ENCODE measurements at regions not wholly inside any gene's neighbourhood (a gene's known extent, or its start where the extent isn't known, plus 50 kb on each side); places are given as distances from the start of the nearest gene placed in this dataset.

DNA sequence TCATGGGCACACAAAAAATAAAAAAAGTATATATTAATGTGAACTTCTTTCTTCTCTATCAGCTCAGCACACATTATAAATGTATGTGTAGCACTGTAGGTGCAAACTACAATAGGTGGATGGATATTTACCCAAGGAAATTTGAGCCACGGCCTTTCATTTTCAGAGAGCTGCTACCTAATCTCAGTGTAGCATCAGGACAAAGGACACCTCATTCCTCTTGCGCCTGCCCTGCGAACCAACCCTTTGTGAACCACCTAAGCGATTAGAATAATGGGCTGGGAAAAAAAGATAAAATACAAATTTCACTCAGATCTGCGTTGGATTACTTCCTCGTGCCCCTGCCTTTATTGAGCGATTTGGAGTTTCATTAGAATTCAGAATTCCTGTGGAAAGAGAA is 263.2 kb downstream of the NR2F2 start:
- DNase-seq (no peak), ATAC-seq (ENCODE audit: low FRiP score in 2 of 2) (no peak)
- H3K36me3 ChIP-seq: no peaks in the 10 kb centered on the region
- H3K4me3 ChIP-seq: no peak overlapping the region
- no peaks in the 10 kb centered on the region for H3K27me3 ChIP-seq
- H3K4me1 ChIP-seq: no peaks in the 10 kb centered on the region
- H3K27ac ChIP-seq: no peak overlapping the region
- no peaks in the 10 kb centered on the region for H3K9me3 ChIP-seq
- TF ChIP-seq POLR2A (IDR thresholded peaks at IDR 0.05) (no peak), POLR2AphosphoS5 (IDR thresholded peaks at IDR 0.05) (no peak), CTCF (IDR thresholded peaks at IDR 0.05) (no peak), EP300 (IDR thresholded peaks at IDR 0.05) (no peak)
- WGBS, 2 donors: 40 to 41% methylated on average over 7 of the region's 7 CpGs

DNA sequence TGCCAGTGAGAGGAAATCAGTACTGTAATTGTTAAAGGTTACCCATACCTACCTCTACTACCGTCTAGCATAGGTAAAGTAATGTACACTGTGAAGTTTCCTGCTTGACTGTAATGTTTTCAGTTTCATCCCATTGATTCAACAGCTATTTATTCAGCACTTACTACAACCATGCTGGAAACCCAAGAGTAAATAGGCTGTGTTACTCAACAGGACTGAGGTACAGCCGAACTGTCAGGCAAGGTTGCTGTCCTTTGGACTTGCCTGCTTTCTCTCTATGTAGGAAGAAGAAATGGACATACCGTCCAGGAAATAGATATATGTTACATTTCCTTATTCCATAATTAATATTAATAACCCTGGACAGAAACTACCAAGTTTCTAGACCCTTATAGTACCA is 265.5 kb downstream of the NR2F2 start:
- Histone ChIP-seq H3K9me3 (no peaks in the 10 kb centered on the region), H3K4me1 (no peaks in the 10 kb centered on the region), H3K27ac (no peak overlapping the region), H3K27me3 (no peaks in the 10 kb centered on the region), H3K36me3 (no peaks in the 10 kb centered on the region), H3K4me3 (no peak overlapping the region)
- ATAC-seq (ENCODE audit: low FRiP score in 2 of 2): no peak
- no peak for DNase-seq
- WGBS, 2 donors: 68 to 74% methylated on average over 3 of the region's 3 CpGs
- TF ChIP-seq CTCF (IDR thresholded peaks at IDR 0.05) (no peak), POLR2A (IDR thresholded peaks at IDR 0.05) (no peak), POLR2AphosphoS5 (IDR thresholded peaks at IDR 0.05) (no peak), EP300 (IDR thresholded peaks at IDR 0.05) (no peak)

DNA sequence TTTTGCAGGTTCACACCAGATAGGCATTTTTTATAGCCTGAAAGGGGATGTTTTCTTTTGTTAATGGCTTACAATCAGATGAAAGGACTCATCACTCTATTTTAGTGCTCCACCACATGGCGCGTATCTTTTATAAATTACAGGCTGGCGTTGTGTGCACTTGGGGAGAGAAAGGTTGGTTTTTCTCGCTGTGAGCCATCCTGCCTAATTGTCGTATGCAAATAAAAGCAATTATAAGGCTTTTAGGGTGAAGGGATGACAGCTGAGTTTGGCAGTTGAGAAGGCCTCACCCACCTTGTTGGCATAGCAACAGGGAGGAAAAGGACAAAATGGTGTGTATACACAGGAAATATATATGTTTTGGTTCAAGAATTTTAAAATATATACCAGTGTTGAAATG is 268.0 kb downstream of the NR2F2 start:
- Histone ChIP-seq H3K27ac (no peak overlapping the region), H3K4me3 (no peak overlapping the region), H3K36me3 (no peaks in the 10 kb centered on the region), H3K9me3 (no peaks in the 10 kb centered on the region), H3K4me1 (no peaks in the 10 kb centered on the region), H3K27me3 (no peaks in the 10 kb centered on the region)
- ATAC-seq (ENCODE audit: low FRiP score in 2 of 2): no peak
- no peak for DNase-seq
- 81 to 87% methylated on average over 5 of the region's 5 CpGs for WGBS, 2 donors
- TF ChIP-seq POLR2AphosphoS5 (IDR thresholded peaks at IDR 0.05) (no peak), POLR2A (IDR thresholded peaks at IDR 0.05) (no peak), CTCF (IDR thresholded peaks at IDR 0.05) (no peak), EP300 (IDR thresholded peaks at IDR 0.05) (no peak)

- H3K36me3 ChIP-seq: no peaks in the 10 kb centered on the region
- no peaks in the 10 kb centered on the region for H3K9me3 ChIP-seq
- no peak for ATAC-seq (ENCODE audit: low FRiP score in 2 of 2)
- H3K27ac ChIP-seq: no peak overlapping the region
- H3K27me3 ChIP-seq: no peaks in the 10 kb centered on the region
- no peak for TF ChIP-seq POLR2A (IDR thresholded peaks at IDR 0.05)
- TF ChIP-seq EP300 (IDR thresholded peaks at IDR 0.05): no peak
- TF ChIP-seq POLR2AphosphoS5 (IDR thresholded peaks at IDR 0.05): no peak
- TF ChIP-seq CTCF (IDR thresholded peaks at IDR 0.05): no peak
- no peaks in the 10 kb centered on the region for H3K4me1 ChIP-seq
- no peak overlapping the region for H3K4me3 ChIP-seq
- 81 to 82% methylated on average over 3 of the region's 3 CpGs for WGBS, 2 donors
- DNase-seq: no peak
Observed at GRCh38 chr15:96599268-96599667, 268.8 kb downstream of the NR2F2 start.

DNA sequence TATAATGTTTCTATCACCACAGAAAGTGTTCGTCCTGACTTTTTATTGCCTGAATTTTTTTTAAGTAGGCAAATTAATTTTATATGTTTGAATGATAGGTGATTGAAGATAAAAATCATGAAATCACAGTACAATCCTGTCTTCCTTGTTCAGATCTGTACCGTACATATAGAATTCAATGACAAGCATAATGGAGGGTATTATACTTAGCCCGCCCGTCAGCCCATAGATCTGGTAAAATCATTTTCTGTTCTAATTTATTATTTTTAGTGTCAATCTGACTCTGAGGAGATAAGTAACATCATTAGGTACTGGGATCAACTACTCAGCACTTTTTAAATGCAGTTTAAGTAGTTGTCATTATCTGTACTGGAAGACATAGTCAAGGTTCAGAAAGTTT is 269.9 kb downstream of the NR2F2 start:
- H3K9me3 ChIP-seq: no peaks in the 10 kb centered on the region
- 88 to 91% methylated on average over 4 of the region's 4 CpGs for WGBS, 2 donors
- no peak for ATAC-seq (ENCODE audit: low FRiP score in 2 of 2)

More for the DNA sequence above, 269.9 kb downstream of the NR2F2 start:
- Histone ChIP-seq H3K4me3 (no peak overlapping the region), H3K27me3 (no peaks in the 10 kb centered on the region), H3K27ac (no peak overlapping the region), H3K36me3 (no peaks in the 10 kb centered on the region), H3K4me1 (no peaks in the 10 kb centered on the region)
- no peak for DNase-seq
- no peak for TF ChIP-seq CTCF (IDR thresholded peaks at IDR 0.05)
- TF ChIP-seq POLR2AphosphoS5 (IDR thresholded peaks at IDR 0.05): no peak
- TF ChIP-seq POLR2A (IDR thresholded peaks at IDR 0.05): no peak
- TF ChIP-seq EP300 (IDR thresholded peaks at IDR 0.05): no peak
